DOHH2 (cell line): ENCODE measurements at regions not wholly inside any gene's neighbourhood (a gene's known extent, or its start where the extent isn't known, plus 50 kb on each side); places are given as distances from the start of the nearest gene placed in this dataset.
A peak's percentile ranks its signal among the peaks of the same experiment; 100 is the strongest.

Experiments
- H3F3A ChIP-seq: fragments of 200-600 bp; sonication (generic), shearing (Covaris generic); 2 replicates; pipeline ENCODE4 v1.6.0; 2016; ENCODE audit warnings: antibody characterized with exemption, mild to moderate bottlenecking; ENCODE audit not compliant: control insufficient read depth, insufficient read depth
- H3K27ac ChIP-seq: fragments of 200-600 bp; sonication (generic); 2 replicates; pipeline ENCODE4 v1.5.1; 2014; ENCODE audit warnings: low read depth, mild to moderate bottlenecking, low read length, moderate library complexity
- H3K27me3 ChIP-seq: fragments of 200-600 bp; sonication (generic); 2 replicates; pipeline ENCODE4 v1.6.1; 2014; ENCODE audit warnings: mild to moderate bottlenecking, low read length, mixed read lengths; ENCODE audit not compliant: control insufficient read depth
- H3K36me3 ChIP-seq: fragments of 200-600 bp; sonication (generic); 2 replicates; pipeline ENCODE4 v1.6.1; 2014; ENCODE audit warnings: mild to moderate bottlenecking, low read length, moderate library complexity, mixed read lengths; ENCODE audit not compliant: control insufficient read depth
- H3K4me1 ChIP-seq: fragments of 200-600 bp; sonication (generic); 2 replicates; pipeline ENCODE4 v1.6.1; 2014; ENCODE audit warnings: mild to moderate bottlenecking, low read length, mixed read lengths; ENCODE audit not compliant: control insufficient read depth
- H3K4me2 ChIP-seq: fragments of 200-600 bp; sonication (generic); 2 replicates; pipeline ENCODE4 v1.6.0; 2014; ENCODE audit warnings: mild to moderate bottlenecking, low read length, moderate library complexity
- H3K4me3 ChIP-seq: fragments of 200-600 bp; sonication (generic); 2 replicates; pipeline ENCODE4 v1.5.1; 2014; ENCODE audit warnings: mild to moderate bottlenecking, low read length, mixed read lengths
- H3K79me2 ChIP-seq: fragments of 200-600 bp; sonication (generic); 2 replicates; pipeline ENCODE4 v1.6.1; 2014; ENCODE audit warnings: mild to moderate bottlenecking, low read length, mixed read lengths; ENCODE audit not compliant: control insufficient read depth
- H3K9me2 ChIP-seq: fragments of 200-600 bp; sonication (generic); replicated peaks from 2 replicates; pipeline ENCODE4 v1.6.1; 2014; ENCODE audit warnings: mild to moderate bottlenecking, low read length, mixed read lengths; ENCODE audit not compliant: control insufficient read depth
- H3K9me3 ChIP-seq: fragments of 200-600 bp; sonication (generic); 2 replicates; pipeline ENCODE4 v1.6.1; 2014; ENCODE audit warnings: antibody characterized with exemption, low read length, mixed read lengths; ENCODE audit not compliant: control insufficient read depth, insufficient read depth
- H4K20me1 ChIP-seq: fragments of 200-600 bp; sonication (generic); 2 replicates; pipeline ENCODE4 v1.6.0; 2014; ENCODE audit warnings: low read depth, mild to moderate bottlenecking, antibody characterized with exemption, low read length, moderate library complexity; ENCODE audit not compliant: control insufficient read depth, insufficient read depth
- CTCF ChIP-seq: fragments of 200-600 bp; sonication (generic); IDR thresholded peaks from one replicate; pipeline ENCODE4 v1.5.1; 2014; ENCODE audit warnings: antibody characterized with exemption, mild to moderate bottlenecking, low read depth, low read length; ENCODE audit not compliant: poor library complexity, severe bottlenecking
- EZH2phosphoT487 ChIP-seq: fragments of 200-600 bp; sonication (generic); IDR thresholded peaks from 2 replicates; pipeline ENCODE4 v1.6.1; 2017; ENCODE audit warnings: borderline replicate concordance, mild to moderate bottlenecking, antibody characterized with exemption, low read length, moderate library complexity, mixed read lengths

GRCh38 chr2:125516496-125517109 is 1139.4 kb upstream of the GYPC start:
- no peak overlapping the region for H3K4me3 ChIP-seq
- no peaks in the 10 kb centered on the region for H3K36me3 ChIP-seq
- no peaks in the 10 kb centered on the region for H3K9me3 ChIP-seq
- no peaks in the 10 kb centered on the region for H3F3A ChIP-seq
- TF ChIP-seq EZH2phosphoT487 (no peak), CTCF (peak; percentile 79)
- H3K27me3 ChIP-seq = no peaks in the 10 kb centered on the region
- H3K4me1 ChIP-seq = no peaks in the 10 kb centered on the region
- no peak overlapping the region for H3K27ac ChIP-seq
- H4K20me1 ChIP-seq = no peaks in the 10 kb centered on the region
- H3K9me2 ChIP-seq = no peaks in the 10 kb centered on the region
- no peaks in the 10 kb centered on the region for H3K79me2 ChIP-seq
- no peak overlapping the region for H3K4me2 ChIP-seq

GRCh38 chr2:125526093-125526492 is 1129.9 kb upstream of the GYPC start:
- no peak for TF ChIP-seq CTCF
- no peak for TF ChIP-seq EZH2phosphoT487
- Histone ChIP-seq H3K9me2 (no peaks in the 10 kb centered on the region), H3K4me3 (no peak overlapping the region), H3K4me2 (no peak overlapping the region), H3K27ac (no peak overlapping the region), H4K20me1 (no peaks in the 10 kb centered on the region), H3K79me2 (no peaks in the 10 kb centered on the region), H3K9me3 (no peaks in the 10 kb centered on the region), H3K4me1 (no peaks in the 10 kb centered on the region), H3K36me3 (no peaks in the 10 kb centered on the region), H3F3A (no peaks in the 10 kb centered on the region), H3K27me3 (no peaks in the 10 kb centered on the region)

DNA sequence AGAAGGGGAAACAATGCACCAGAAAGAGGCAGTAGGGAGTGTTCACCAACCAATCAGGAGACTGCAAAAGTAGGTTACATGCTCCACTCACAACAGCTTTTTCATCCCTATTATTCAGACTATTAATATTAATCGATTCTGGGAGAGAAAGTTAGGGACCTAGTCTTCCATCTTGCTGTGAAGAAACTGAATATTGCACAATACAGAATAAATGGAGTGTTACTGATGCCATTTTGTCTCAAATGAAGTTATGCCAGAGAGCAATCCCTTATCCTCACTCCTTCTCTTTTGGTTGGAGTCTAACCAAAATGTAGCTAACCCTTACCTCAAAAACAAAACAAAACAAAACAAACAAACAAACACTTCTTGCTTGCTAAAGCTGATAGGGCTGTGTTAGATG is 1120.9 kb upstream of the GYPC start:
- TF ChIP-seq EZH2phosphoT487 (no peak), CTCF (no peak)
- H3K4me3 ChIP-seq = no peak overlapping the region
- H4K20me1 ChIP-seq = no peaks in the 10 kb centered on the region
- no peaks in the 10 kb centered on the region for H3F3A ChIP-seq
- H3K27me3 ChIP-seq = no peaks in the 10 kb centered on the region
- H3K79me2 ChIP-seq = no peaks in the 10 kb centered on the region
- no peaks in the 10 kb centered on the region for H3K4me1 ChIP-seq
- no peaks in the 10 kb centered on the region for H3K9me3 ChIP-seq
- H3K4me2 ChIP-seq = no peak overlapping the region
- H3K27ac ChIP-seq = no peak overlapping the region
- no peaks in the 10 kb centered on the region for H3K36me3 ChIP-seq
- no peaks in the 10 kb centered on the region for H3K9me2 ChIP-seq
